BLaER1 treated with 17β-estradiol and CSF1 and Interleukin-3, amounts not matched to agents 10 nM and 100 nM (cell line): ENCODE measurements at regions not wholly inside any gene's neighbourhood (a gene's known extent, or its start where the extent isn't known, plus 50 kb on each side); places are given as distances from the start of the nearest gene placed in this dataset.

ENCODE experiments used
- H3K27ac ChIP-seq, 11 experiments: shearing (Covaris generic); formaldehyde crosslinking; 2 replicates each; pipeline ENCODE4 v1.8.1; 2022
- H3K27me3 ChIP-seq, 11 experiments: shearing (Covaris generic); formaldehyde crosslinking; 2 replicates each; pipeline ENCODE4 v1.8.1; 2022
- H3K36me3 ChIP-seq, 11 experiments: shearing (Covaris generic); formaldehyde crosslinking; 2 replicates each; pipeline ENCODE4 v1.8.1; 2022
- H3K4me1 ChIP-seq, 10 experiments: shearing (Covaris generic); formaldehyde crosslinking; 2 replicates each; pipeline ENCODE4 v1.8.1; 2022
- H3K4me2 ChIP-seq, 11 experiments: shearing (Covaris generic); formaldehyde crosslinking; 2 replicates each; pipeline ENCODE4 v1.8.1; 2022
- H3K4me3 ChIP-seq, 10 experiments: shearing (Covaris generic); formaldehyde crosslinking; 2 replicates each; pipeline ENCODE4 v1.8.1; 2022
- H3K9ac ChIP-seq, 11 experiments: shearing (Covaris generic); formaldehyde crosslinking; 2 replicates each; pipeline ENCODE4 v1.8.1; 2022
- H3K9me3 ChIP-seq, 11 experiments: shearing (Covaris generic); formaldehyde crosslinking; replicated peaks in 1 of 11; 2 replicates each; pipeline ENCODE4 v1.8.1; 2022
- H4K20me1 ChIP-seq, 11 experiments: shearing (Covaris generic); formaldehyde crosslinking; 2 replicates each; pipeline ENCODE4 v1.8.1; 2022
- Cebpa-rat ChIP-seq, 11 experiments: shearing (Covaris generic); IDR thresholded peaks; 2 replicates each; pipeline ENCODE4 v1.8.1; 2022

DNA sequence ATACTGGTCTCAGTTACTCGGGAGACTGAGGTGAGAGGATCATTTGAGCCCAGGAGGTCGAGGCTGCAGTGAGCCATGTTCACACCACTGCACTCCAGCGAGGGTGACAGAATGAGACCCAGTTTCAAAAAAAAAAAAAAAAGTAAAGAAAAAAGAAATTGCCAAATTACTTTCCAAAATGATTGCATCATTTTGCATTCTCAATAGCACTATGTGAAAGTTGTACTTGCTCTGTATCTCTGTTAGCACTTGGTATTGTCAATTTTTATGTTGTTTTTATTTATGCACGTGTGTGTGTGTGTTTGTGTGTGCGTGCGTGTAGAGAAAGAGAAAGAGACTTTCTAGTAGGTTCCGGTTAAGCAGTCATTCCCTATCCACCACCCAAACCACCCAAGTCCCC is 328.4 kb downstream of the RAB3C start:
- Histone ChIP-seq H3K4me3 (no peak overlapping the region), H3K27ac (no peak overlapping the region), H3K4me2 (no peak overlapping the region), H3K9ac (no peak overlapping the region), H3K9me3 (peaks cover 0 to 10% (median 0%) of the 10 kb centered on the region in 11 experiments; a peak in 3 of 22 replicates), H4K20me1 (no peaks in the 10 kb centered on the region), H3K4me1 (peaks cover 0 to 12% (median 3%) of the 10 kb centered on the region in 10 experiments; a peak in 9 of 20 replicates), H3K36me3 (no peaks in the 10 kb centered on the region), H3K27me3 (no peaks in the 10 kb centered on the region)
- no peak; a peak in 1 of 22 replicates for TF ChIP-seq Cebpa-rat (IDR thresholded peaks at IDR 0.05)

DNA sequence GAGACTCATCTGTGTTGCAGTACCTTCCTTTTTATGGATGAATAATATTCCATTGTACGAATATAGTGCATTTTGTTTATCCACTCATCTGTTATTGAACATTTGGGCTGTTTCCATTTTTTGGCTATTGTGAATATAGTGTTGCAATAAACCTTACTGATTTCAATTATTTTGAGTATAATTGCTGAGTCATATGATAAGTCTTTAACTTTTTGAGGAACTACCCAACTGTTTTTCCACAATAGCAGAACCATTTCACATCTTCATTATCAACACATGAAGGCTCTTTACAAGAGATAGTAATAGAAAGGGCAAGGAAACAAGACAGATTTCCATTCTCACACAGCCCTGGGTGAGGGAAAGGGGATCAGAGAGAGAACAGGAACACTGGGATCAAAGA is 329.2 kb downstream of the RAB3C start:
- no peak overlapping the region; a peak in 1 of 22 replicates for H3K9ac ChIP-seq
- H3K36me3 ChIP-seq: no peaks in the 10 kb centered on the region
- no peaks in the 10 kb centered on the region for H3K27me3 ChIP-seq
- peak overlapping the region in 5 of 11 experiments; percentile 12 to 61 (median 30); a peak in 8 of 22 replicates for H3K4me2 ChIP-seq
- TF ChIP-seq Cebpa-rat (IDR thresholded peaks at IDR 0.05): peak in 1 of 11 experiments; percentile 16; a peak in 1 of 22 replicates
- H4K20me1 ChIP-seq: no peaks in the 10 kb centered on the region
- no peak overlapping the region for H3K4me3 ChIP-seq
- H3K9me3 ChIP-seq: peaks cover 0 to 8% (median 0%) of the 10 kb centered on the region in 11 experiments; a peak in 2 of 22 replicates
- H3K27ac ChIP-seq: peak overlapping the region in 5 of 11 experiments; percentile 31 to 66 (median 43); a peak in 8 of 22 replicates
- peaks cover 0 to 12% (median 3%) of the 10 kb centered on the region in 10 experiments; a peak in 9 of 20 replicates for H3K4me1 ChIP-seq

DNA sequence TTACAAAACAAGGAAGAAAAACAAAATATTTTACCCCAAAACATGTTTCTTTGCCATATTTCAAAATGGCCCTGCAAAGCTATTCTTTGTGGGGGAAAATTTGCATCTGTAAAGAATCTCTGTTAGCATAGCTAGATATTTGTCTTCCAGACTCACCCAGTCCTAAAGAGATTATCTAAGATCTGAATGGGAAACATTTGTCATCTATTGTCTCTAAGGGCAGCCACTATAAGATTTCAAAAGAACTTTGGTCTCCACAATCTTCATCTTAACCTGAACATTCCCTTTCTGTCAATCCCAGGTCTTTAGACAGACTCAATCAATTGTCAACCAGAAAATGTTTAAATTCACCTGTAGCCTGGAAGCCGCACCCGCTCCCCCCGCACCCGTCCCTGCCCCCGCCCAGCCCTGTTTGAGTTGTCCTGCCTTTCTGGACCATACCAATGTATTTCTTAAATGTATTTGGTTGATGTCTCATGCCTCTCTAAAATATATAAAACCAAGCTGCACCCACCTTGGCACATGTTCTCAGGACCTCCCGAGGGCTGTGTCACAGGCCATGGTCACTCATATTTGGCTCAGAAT is 330.6 kb downstream of the RAB3C start:
- H3K4me2 ChIP-seq: no peak overlapping the region
- H3K27me3 ChIP-seq: no peaks in the 10 kb centered on the region
- no peak for TF ChIP-seq Cebpa-rat (IDR thresholded peaks at IDR 0.05)
- no peaks in the 10 kb centered on the region for H4K20me1 ChIP-seq
- H3K27ac ChIP-seq: no peak overlapping the region
- peaks cover 0 to 8% (median 0%) of the 10 kb centered on the region in 11 experiments; a peak in 2 of 22 replicates for H3K9me3 ChIP-seq
- H3K9ac ChIP-seq: no peak overlapping the region
- peaks cover 0 to 22% (median 3%) of the 10 kb centered on the region in 10 experiments; a peak in 9 of 20 replicates for H3K4me1 ChIP-seq
- no peak overlapping the region for H3K4me3 ChIP-seq
- H3K36me3 ChIP-seq: no peaks in the 10 kb centered on the region

DNA sequence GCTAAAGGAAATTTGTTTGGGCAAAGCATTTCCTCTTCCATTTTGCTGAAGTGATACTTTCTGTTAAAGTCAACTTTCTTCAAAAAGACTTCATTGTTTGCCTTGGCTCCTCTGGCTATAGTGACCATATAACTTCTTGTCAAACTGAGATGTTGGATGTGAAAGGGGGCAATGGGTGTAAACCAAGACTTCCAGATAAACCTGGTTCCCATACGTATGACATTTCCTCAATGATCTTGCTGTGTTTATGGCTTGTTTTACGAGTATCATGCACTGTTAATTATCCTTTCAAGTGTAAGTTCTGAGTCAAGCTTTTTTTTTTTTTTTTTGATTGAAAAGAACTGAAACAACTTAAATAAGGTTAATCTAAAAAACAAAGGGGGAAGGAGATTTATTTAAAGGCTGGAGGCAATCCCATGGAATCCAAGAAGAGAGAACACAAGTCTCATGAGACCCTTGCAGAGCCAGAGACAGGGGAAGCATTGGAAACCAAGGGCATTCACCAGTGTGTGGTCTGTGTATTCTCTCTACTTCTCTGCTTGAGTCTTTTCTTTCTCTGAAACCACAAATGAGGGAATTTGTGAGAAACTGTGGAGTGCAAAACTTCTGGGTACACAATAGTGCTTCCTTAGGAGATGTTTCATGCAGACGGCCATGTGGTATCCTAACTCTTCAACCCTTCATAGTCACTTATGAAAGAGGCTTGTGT is 335.3 kb downstream of the RAB3C start:
- no peaks in the 10 kb centered on the region for H3K36me3 ChIP-seq
- no peaks in the 10 kb centered on the region for H3K9me3 ChIP-seq
- H3K4me3 ChIP-seq: no peak overlapping the region
- no peak overlapping the region for H3K9ac ChIP-seq
- H3K27ac ChIP-seq: no peak overlapping the region
- TF ChIP-seq Cebpa-rat (IDR thresholded peaks at IDR 0.05): no peak
- H3K4me2 ChIP-seq: peak overlapping the region in 1 of 11 experiments; percentile 31; a peak in 1 of 22 replicates
- no peaks in the 10 kb centered on the region for H3K27me3 ChIP-seq
- H4K20me1 ChIP-seq: no peaks in the 10 kb centered on the region
- H3K4me1 ChIP-seq: peaks cover 0 to 12% (median 0%) of the 10 kb centered on the region in 10 experiments; a peak in 3 of 20 replicates
